ENCODE measurements at regions not wholly inside any gene's neighbourhood (a gene's known extent, or its start where the extent isn't known, plus 50 kb on each side); places are given as distances from the start of the nearest gene placed in this dataset.

DNA sequence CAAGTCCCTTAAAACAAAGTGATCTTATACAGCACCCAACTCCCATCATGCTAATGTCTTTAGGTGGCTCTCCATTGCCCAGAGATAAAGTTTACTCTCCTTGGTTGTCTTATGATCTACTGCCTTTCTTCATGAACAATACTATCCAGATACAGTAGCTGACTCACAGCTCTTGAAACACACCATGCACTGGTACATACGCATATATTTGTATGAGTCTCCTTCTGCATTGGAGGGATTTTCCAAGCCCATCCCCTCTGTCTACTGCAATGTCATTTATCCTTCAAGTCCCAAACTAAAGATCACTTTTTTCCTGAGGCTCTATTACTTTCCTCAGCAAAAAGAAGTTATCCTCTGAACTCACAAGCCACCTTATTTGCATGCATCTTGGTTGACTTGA, 84.7 kb upstream of the LRATD1 start:
- DNase-seq (ENCODE audit: low spot score), result no peak
- TF ChIP-seq, protein P1, sequence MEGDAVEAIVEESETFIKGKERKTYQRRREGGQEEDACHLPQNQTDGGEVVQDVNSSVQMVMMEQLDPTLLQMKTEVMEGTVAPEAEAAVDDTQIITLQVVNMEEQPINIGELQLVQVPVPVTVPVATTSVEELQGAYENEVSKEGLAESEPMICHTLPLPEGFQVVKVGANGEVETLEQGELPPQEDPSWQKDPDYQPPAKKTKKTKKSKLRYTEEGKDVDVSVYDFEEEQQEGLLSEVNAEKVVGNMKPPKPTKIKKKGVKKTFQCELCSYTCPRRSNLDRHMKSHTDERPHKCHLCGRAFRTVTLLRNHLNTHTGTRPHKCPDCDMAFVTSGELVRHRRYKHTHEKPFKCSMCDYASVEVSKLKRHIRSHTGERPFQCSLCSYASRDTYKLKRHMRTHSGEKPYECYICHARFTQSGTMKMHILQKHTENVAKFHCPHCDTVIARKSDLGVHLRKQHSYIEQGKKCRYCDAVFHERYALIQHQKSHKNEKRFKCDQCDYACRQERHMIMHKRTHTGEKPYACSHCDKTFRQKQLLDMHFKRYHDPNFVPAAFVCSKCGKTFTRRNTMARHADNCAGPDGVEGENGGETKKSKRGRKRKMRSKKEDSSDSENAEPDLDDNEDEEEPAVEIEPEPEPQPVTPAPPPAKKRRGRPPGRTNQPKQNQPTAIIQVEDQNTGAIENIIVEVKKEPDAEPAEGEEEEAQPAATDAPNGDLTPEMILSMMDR (IDR thresholded peaks at IDR 0.05), result no peak
- H3K27me3 ChIP-seq, result no peaks in the 10 kb centered on the region
- H3K27ac ChIP-seq, result no peak overlapping the region
- H3K9me3 ChIP-seq, result no peaks in the 10 kb centered on the region
- H3K36me3 ChIP-seq, result no peaks in the 10 kb centered on the region
- no peak overlapping the region for H3K4me3 ChIP-seq
- no peaks in the 10 kb centered on the region for H3K4me1 ChIP-seq

DNA sequence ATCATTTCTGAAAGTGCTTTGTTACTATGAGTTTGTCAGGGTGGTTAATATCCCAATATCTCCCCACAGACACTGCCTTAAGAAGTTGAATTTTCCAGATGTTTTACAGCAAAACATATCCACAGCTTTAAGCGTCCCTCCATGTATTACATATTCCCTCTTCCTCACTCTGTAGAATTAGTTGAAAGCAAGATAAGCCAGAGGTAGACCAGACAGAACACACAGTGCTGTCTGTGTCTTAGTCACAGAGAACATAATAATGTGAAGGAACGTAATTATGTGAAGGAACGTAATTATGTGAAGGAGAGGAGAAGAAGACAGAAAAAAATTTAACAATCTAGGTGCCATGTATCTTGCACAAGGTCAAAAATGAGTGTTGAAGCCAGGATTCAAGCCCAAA, 81.9 kb upstream of the LRATD1 start:
- Histone ChIP-seq H3K36me3 (no peaks in the 10 kb centered on the region), H3K4me1 (no peaks in the 10 kb centered on the region), H3K27me3 (no peaks in the 10 kb centered on the region), H3K9me3 (no peaks in the 10 kb centered on the region), H3K4me3 (no peak overlapping the region), H3K27ac (no peak overlapping the region)
- TF ChIP-seq, protein P1 (IDR thresholded peaks at IDR 0.05), result no peak
- no peak for DNase-seq (ENCODE audit: low spot score)

DNA sequence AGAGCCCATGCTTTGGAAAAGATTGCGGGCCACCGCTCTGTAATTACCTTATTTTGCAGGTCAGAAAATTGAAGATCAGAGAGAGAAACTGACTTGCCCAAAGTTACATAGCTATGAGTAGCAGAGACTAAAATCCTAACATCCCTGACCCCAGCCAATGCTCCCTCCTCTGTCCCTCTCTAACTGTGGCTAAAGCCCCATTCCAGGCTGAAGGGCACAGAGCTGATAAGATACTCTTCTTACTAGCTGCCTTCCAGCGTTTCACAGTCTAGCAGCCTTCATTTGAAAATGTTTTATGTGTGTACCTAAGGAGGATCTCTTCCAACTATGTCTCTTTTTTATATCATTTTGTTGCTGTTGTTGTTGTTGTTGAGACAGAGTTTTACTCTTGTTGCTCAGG, 81.4 kb upstream of the LRATD1 start:
- Histone ChIP-seq H3K9me3 (no peaks in the 10 kb centered on the region), H3K27ac (no peak overlapping the region), H3K4me3 (no peak overlapping the region), H3K27me3 (no peaks in the 10 kb centered on the region), H3K4me1 (no peaks in the 10 kb centered on the region), H3K36me3 (no peaks in the 10 kb centered on the region)
- TF ChIP-seq, protein P1 (IDR thresholded peaks at IDR 0.05), result no peak
- DNase-seq (ENCODE audit: low spot score), result no peak

DNA sequence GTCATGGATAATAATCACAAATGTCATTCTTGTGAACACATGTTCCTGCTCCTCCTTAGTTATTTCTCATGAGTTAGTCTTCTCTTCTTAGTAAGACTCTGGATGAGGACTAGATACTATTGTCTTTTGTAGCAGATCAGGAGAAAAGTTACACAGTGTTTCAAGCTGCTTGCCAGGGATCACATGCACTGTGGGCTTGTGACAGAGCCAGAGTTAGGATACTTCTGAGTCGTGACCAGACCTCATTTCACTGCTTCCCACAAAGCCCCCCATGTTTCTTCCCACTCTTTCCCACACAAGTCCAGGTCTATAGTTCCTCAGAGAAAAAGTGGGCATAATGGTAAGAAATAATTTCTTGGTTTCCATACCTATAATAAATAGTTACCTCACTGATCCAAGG, 80.2 kb upstream of the LRATD1 start:
- no peaks in the 10 kb centered on the region for H3K9me3 ChIP-seq
- no peaks in the 10 kb centered on the region for H3K4me1 ChIP-seq
- H3K36me3 ChIP-seq, result no peaks in the 10 kb centered on the region
- no peak for DNase-seq (ENCODE audit: low spot score)
- H3K27me3 ChIP-seq, result no peaks in the 10 kb centered on the region
- H3K27ac ChIP-seq, result no peak overlapping the region
- TF ChIP-seq, protein P1 (IDR thresholded peaks at IDR 0.05), result no peak
- H3K4me3 ChIP-seq, result no peak overlapping the region

DNA sequence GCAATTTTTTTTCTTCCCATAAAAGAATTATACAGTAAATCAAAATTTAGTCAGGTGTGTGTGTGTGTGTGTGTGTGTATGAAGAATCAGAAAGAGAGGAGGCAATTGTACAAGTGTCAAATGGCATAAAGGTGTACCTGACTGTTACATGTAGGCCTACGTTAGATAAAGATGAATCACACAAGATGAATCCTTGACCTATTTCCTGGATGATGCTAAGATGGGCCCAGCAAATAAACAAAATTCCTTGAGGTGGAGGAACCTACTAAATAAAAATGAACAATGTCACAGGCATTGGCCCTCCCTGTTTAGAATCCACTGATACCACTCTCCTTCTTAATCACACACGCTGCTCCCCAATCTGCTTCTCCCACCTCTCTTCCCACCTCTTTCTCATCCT, 79.7 kb upstream of the LRATD1 start:
- TF ChIP-seq, protein P1 (IDR thresholded peaks at IDR 0.05), result no peak
- no peaks in the 10 kb centered on the region for H3K4me1 ChIP-seq
- H3K36me3 ChIP-seq, result no peaks in the 10 kb centered on the region
- DNase-seq (ENCODE audit: low spot score), result no peak
- H3K4me3 ChIP-seq, result no peak overlapping the region
- no peaks in the 10 kb centered on the region for H3K9me3 ChIP-seq
- no peaks in the 10 kb centered on the region for H3K27me3 ChIP-seq
- H3K27ac ChIP-seq, result no peak overlapping the region

DNA sequence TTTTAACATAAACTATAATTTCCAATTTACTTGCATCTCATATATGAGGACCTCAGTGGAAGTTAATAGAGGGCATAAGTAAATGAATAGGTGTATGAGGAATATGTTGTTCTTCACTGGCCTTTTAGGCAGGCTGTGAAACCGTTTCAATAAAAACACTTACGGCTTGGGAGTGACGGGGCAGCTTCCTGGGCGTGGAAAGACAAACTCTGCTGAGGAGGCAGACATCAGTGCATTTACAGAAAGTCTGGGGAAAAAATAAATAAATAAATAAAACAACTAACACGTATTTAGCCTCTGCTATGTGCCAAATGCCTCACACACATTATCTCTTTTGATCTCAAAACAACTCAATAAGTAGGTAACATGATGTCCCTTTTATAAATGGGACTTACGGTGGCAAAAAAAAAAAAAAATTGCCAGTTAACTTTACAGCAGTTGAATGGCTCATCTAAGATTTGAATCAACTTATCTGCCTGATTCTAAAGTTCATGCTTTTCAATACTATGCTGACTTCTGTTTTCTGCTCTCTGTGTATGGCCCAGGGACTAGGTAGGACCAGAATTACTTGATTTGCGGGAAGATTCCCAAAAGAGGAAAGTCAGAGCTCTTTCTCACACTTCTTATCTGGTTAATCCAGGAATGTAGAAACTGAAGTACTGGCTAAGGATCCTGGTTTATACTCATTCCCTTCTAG, 77.5 kb upstream of the LRATD1 start:
- no peak overlapping the region for H3K27ac ChIP-seq
- DNase-seq (ENCODE audit: low spot score), result no peak
- TF ChIP-seq, protein P1 (IDR thresholded peaks at IDR 0.05), result no peak
- no peak overlapping the region for H3K4me3 ChIP-seq
- no peaks in the 10 kb centered on the region for H3K27me3 ChIP-seq
- no peaks in the 10 kb centered on the region for H3K9me3 ChIP-seq
- H3K4me1 ChIP-seq, result no peaks in the 10 kb centered on the region
- H3K36me3 ChIP-seq, result no peaks in the 10 kb centered on the region
